GDM1 (cell line): ENCODE measurements at regions not wholly inside any gene's neighbourhood (a gene's known extent, or its start where the extent isn't known, plus 50 kb on each side); places are given as distances from the start of the nearest gene placed in this dataset.

Source experiments
- DNase-seq: peaks from one replicate; lab custom pipeline; 2025; lab: John Stamatoyannopoulos, UW

DNA sequence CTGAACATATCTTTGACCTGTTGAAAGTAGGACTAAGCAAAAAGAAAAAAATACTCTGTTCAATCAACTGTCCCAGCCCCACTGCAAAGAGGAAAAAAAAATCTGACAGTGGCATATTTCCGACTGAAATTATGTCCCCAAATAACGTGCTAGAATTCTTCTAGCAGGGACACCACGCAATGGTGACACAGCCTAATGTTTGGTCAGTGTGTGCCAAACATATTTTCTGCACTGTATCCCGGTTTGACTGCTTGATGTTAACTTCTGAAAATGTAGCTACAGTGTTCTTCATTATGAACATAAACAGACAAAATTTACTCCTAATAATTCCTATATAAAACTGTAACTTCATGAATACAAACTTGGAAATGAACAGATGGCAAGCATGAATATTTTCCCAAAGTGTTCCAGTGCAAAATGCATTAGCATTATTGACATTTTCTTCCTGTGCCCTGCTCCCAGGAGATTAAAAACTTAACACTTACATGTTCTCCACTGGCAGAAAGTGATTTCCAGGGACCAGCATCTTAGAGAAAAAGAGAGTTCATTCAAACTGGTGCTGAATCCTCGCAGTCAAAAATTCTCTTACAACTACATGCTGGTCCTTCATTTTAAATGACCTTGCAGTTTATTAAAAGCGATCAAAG is 72.4 kb upstream of the SYT1 start:
- DNase-seq: no peak

GRCh38 chr12:78793491-78793890 is 71.1 kb upstream of the SYT1 start:
- no peak for DNase-seq

DNA sequence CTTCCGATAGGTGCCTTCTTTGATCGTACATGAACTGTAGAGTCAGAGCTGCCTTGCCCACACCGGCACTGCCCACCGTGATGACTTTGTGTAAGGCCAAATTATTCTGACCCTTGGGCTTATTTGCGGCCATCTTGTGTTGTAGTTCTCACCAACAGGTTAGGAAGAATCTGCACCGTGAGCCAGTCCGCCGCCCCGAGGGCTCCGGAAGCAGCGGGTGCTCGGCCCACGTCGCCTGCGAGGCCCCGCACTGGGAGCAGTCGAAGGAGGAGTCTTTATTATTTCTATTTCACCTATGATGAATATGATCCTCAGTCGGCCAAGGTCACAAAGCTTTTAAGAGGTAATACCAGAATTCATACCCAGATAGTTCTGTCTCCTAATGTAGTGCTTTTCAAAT is 70.6 kb upstream of the SYT1 start:
- no peak for DNase-seq

- DNase-seq: no peak
Observed at GRCh38 chr12:78795934-78796445, 68.6 kb upstream of the SYT1 start.

- DNase-seq: no peak
Observed at GRCh38 chr12:78797196-78797931, 67.2 kb upstream of the SYT1 start.

DNA sequence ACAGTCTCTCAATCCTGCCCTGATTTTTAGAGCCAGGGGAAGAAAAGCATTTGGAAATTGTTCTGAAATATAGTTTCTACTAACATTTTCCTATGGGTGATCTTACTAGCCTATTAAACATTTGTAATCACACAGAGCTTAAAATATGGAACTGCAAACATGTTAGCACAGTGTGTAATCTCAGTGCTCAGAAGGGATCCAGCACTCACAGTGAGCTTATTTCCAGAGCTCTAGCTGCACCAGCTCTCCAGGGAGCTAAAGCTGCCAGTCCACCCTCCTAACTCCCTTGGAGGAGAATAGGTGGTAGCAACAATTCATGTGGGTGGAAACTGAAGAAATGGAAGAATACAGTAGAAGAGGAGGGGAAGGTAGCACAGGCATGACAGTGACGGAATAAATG is 64.9 kb upstream of the SYT1 start:
- no peak for DNase-seq

- no peak for DNase-seq
Observed at GRCh38 chr12:78802593-78802992, 62.0 kb upstream of the SYT1 start.

GRCh38 chr12:78804262-78804661 is 60.3 kb upstream of the SYT1 start:
- DNase-seq: no peak
